Activated CD8-positive, alpha-beta memory T cell treated with anti-CD3 and anti-CD28 coated beads, Interleukin-2, amount 50 U/mL, for 1 hour (primary cell): ENCODE measurements at regions not wholly inside any gene's neighbourhood (a gene's known extent, or its start where the extent isn't known, plus 50 kb on each side); places are given as distances from the start of the nearest gene placed in this dataset.

Source experiments
- DNase-seq: peaks from one replicate; pipeline ENCODE4 v3.0.0-alpha.2; 2020; ENCODE audit errors: extremely low read depth

- no peak for DNase-seq
Observed at GRCh38 chr18:32544088-32544487, 73.4 kb upstream of the GAREM1 start.

- no peak for DNase-seq
Observed at GRCh38 chr18:32542221-32542798, 71.6 kb upstream of the GAREM1 start.

- no peak for DNase-seq
Observed at GRCh38 chr18:32530947-32531651, 60.4 kb upstream of the GAREM1 start.

GRCh38 chr18:32529722-32530420 lies 59.2 kb upstream of the GAREM1 start:
- DNase-seq, result no peak

GRCh38 chr18:32520771-32521170 lies 50.1 kb upstream of the GAREM1 start:
- DNase-seq, result no peak
